ENCODE measurements at regions not wholly inside any gene's neighbourhood (a gene's known extent, or its start where the extent isn't known, plus 50 kb on each side); places are given as distances from the start of the nearest gene placed in this dataset.

DNA sequence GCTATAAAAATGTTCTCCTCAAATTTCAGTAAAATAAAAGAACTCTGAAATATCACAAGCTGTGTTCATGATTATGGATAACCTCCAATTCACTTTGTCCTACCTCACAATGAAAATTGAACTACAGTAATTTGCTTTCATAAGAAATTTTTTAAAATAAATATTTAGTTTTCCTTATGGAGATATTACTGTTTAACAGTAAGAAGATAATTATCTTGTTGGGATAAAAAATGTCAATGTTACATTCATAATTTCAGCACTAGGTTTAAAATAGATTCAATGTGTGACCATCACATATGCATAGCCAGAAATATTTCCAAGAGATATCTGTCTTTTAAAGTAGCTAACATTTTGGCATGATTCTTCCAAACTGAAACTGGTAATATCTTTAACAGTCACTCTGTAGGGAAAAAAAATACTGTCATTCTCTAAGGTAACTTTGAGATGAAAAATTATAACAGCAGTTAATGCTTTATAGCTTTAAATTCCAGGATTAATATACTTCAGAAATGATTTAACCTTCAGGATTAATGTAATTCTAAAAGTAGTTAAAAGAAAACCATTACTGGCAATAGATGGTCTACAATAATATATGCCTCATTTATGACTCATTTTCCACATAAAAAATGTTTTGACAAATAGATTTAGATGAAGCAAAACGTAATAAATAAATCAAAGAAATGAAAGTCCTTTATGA lies 91.3 kb downstream of the SPRY2 start:
- DNase-seq (no peak), ATAC-seq (replicated peaks) (no peak)
- H3K27me3 Mint-ChIP-seq, result no peaks in the 10 kb centered on the region
- H3K9me3 Mint-ChIP-seq, result peaks cover 0 to 1% of the 10 kb centered on the region in 2 donors
- H3K27ac Mint-ChIP-seq, result no peak overlapping the region
- no peak overlapping the region for H3K4me3 Mint-ChIP-seq
- no peaks in the 10 kb centered on the region for H3K4me1 Mint-ChIP-seq (ENCODE audit: low read depth in 2 of 2)
- peaks cover 4% of the 10 kb centered on the region for H3K36me3 Mint-ChIP-seq (ENCODE audit: insufficient read depth)

DNA sequence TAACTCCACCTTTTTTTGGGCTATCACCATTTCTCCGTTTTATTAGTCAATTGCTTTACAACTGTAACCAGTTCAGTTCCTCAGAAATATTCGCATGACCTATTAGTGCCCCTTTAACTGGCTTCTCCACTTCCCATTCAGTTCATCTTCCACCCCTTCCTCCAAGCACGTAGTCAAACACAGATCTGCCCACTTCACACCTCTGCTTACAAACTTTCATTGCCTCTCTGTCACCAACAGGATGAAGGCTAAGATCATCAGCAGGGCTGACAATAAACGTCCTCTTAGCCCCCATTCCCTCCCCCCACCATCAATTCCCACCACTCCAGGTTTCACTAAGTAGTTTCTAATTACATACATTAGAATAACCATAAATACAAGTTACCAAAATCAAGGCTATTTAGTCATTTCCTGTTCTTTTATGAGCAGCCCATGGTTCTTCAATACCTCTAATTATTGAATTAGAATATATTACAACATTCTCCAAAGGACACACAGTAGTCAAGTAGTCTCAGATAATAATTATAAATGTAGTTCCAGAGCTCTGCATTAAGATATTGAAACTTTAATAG lies 95.7 kb downstream of the SPRY2 start:
- H3K27me3 Mint-ChIP-seq, result no peaks in the 10 kb centered on the region
- H3K27ac Mint-ChIP-seq, result no peak overlapping the region
- no peaks in the 10 kb centered on the region for H3K36me3 Mint-ChIP-seq (ENCODE audit: insufficient read depth)
- no peak overlapping the region for H3K4me3 Mint-ChIP-seq
- no peaks in the 10 kb centered on the region for H3K4me1 Mint-ChIP-seq (ENCODE audit: low read depth in 2 of 2)
- H3K9me3 Mint-ChIP-seq, result peaks cover 0 to 1% of the 10 kb centered on the region in 2 donors
- no peak for ATAC-seq (replicated peaks)
- DNase-seq, result no peak

DNA sequence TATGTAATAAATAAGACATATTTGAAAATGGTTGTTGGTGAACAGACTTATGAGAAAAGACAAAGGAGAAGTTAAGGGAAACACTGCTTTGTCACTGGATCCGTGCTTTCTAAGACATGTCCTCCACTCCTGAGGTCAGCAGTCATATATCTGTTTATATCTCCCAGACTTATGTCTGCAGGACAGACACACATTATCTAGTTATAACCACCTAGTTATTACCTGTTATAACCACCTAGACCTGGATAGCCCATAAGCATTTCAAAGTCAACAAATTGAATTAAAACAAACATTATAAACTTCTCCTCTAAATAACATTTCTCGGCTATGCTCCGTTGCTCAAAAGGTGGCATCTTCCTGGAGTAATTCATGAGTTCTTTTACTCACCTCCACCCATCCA lies 96.4 kb downstream of the SPRY2 start:
- peaks cover 0 to 1% of the 10 kb centered on the region in 2 donors for H3K9me3 Mint-ChIP-seq

DNA sequence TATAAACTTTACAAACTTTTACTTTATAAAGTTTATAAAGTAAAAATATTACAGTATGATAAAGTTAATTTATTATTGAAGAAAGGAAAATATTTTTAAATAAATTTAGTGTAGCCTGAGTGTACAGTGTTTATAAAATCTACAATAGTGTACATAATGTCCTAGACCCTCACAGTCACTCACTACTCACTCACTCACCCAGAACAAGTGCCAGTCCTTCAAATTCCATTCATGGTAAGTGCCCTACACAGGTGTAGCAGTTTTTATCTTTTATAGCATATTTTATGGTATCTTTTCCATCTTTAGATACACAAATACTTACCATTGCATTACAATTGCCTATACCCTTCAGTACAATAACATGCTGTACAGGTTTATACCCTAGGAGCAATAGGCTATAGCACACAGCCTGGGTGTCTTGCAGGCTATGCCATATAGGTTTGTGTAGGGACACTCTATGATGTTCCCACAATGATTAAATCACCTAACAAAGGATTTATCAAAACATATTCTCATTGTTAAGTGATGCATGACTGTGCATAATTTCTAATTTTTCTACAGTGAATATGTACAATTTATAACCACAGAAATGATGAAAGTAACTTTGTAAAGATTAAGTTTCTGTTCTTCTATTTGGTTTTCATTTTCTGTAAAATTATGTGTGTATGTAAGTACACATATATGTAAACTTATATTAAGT lies 98.0 kb downstream of the SPRY2 start:
- DNase-seq (no peak), ATAC-seq (replicated peaks) (no peak)
- no peaks in the 10 kb centered on the region for H3K4me1 Mint-ChIP-seq (ENCODE audit: low read depth in 2 of 2)

More for the DNA sequence above, 96.4 kb downstream of the SPRY2 start:
- Mint-ChIP-seq H3K27me3 (no peaks in the 10 kb centered on the region), H3K4me1 (ENCODE audit: low read depth in 2 of 2) (no peaks in the 10 kb centered on the region), H3K36me3 (ENCODE audit: insufficient read depth) (no peaks in the 10 kb centered on the region), H3K27ac (no peak overlapping the region), H3K4me3 (no peak overlapping the region)
- no peak for ATAC-seq (replicated peaks)
- DNase-seq, result no peak

DNA sequence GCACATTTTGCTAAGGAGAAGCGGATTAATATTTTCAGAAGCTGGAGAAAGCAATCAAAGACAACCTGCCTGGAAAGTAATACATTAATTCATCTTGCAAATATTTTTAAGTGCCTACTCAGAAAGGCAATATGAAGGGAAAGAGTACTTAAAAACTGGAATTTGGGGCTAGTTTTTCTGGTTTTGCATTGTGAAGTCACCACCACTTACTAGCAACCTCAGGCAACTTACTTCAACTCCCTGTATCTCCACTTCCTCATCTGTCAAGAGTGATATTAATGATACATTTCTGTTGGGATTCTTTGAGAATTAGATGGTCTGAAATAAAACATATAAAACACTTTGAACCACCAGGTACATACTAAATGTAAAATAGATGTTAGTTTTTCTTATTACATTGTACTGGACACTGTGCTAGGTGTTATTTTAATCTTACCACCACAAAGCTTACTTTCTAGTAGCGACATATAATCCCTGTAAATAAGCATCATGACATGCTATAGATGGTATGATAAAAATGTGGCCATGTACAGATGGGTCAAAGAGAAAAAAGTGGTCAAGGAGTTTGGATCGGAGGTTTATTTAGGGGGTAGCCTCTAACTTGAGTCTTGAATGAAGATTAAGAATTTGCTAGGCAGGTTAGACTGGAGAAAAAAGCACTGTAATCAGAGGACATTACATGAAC lies 101.2 kb downstream of the SPRY2 start:
- ATAC-seq (replicated peaks) (no peak), DNase-seq (no peak)
- Mint-ChIP-seq H3K4me3 (no peak overlapping the region), H3K27me3 (no peaks in the 10 kb centered on the region), H3K36me3 (ENCODE audit: insufficient read depth) (no peaks in the 10 kb centered on the region), H3K4me1 (ENCODE audit: low read depth in 2 of 2) (no peaks in the 10 kb centered on the region), H3K27ac (no peak overlapping the region), H3K9me3 (no peaks in the 10 kb centered on the region)

More for the DNA sequence above, 98.0 kb downstream of the SPRY2 start:
- no peak overlapping the region for H3K4me3 Mint-ChIP-seq
- no peaks in the 10 kb centered on the region for H3K36me3 Mint-ChIP-seq (ENCODE audit: insufficient read depth)
- no peaks in the 10 kb centered on the region for H3K27me3 Mint-ChIP-seq
- H3K9me3 Mint-ChIP-seq, result no peaks in the 10 kb centered on the region
- no peak overlapping the region for H3K27ac Mint-ChIP-seq

DNA sequence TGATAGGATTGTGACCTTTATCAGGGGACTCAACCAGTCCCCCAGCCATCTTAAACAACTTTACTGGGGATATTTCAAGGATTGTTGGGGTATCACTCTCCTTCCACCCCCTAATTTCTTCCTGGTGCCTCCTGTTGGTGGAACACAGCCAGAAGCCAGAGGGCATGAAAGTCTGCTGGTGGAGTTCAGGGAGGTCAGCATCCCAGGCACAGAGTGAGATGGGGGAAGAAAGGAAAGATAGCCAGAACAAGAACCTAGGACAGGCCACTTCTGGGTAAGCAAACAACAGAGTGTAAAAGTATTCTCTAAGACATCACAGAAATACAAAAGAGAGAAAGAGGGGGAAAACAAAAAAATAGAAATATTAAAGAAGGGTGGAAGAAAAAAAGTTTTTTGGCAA lies 101.8 kb downstream of the SPRY2 start:
- ATAC-seq (replicated peaks) (no peak), DNase-seq (no peak)
- Mint-ChIP-seq H3K36me3 (ENCODE audit: insufficient read depth) (no peaks in the 10 kb centered on the region), H3K4me1 (ENCODE audit: low read depth in 2 of 2) (no peaks in the 10 kb centered on the region), H3K9me3 (no peaks in the 10 kb centered on the region), H3K27me3 (no peaks in the 10 kb centered on the region), H3K4me3 (no peak overlapping the region), H3K27ac (no peak overlapping the region)

DNA sequence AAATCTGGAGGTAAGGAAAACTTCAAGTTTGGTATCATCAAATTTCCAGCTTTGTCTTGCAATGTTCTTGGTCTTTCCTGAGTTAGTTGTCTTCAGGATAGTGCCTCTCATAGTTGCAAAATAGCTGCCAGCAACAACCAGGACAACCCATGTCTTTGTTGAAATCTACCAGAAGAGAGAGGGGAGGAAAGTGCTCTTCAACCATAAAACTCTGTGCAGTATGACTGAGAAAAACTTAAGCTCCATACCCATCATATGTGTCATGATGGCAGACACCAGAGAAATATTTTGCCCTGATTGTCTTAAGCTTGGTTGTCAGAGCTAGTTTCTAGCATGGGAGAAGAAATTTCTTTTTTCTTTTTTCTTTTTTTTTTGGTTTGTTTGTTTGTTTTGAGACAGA lies 103.3 kb downstream of the SPRY2 start:
- no peak for DNase-seq
- H3K9me3 Mint-ChIP-seq, result no peaks in the 10 kb centered on the region

DNA sequence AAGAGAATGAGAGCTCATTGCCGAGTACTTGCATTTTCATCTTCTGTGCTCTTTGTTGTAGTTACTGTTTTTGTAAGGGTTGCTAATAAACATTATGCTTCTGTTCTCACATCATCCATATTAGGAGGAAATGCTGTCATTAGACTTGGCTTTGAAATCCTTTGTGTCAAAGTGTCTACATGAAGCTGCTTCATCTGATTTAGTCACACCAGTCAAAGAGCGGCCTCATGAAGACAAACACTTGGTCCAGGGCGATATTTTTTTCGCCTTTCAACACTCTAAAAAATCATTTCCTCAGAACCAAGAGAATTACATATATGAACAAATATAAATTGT lies 105.0 kb downstream of the SPRY2 start:
- no peak for ATAC-seq (replicated peaks)
- H3K36me3 Mint-ChIP-seq (ENCODE audit: insufficient read depth), result no peaks in the 10 kb centered on the region
- H3K27me3 Mint-ChIP-seq, result no peaks in the 10 kb centered on the region
- no peak for DNase-seq
- H3K4me1 Mint-ChIP-seq (ENCODE audit: low read depth in 2 of 2), result no peaks in the 10 kb centered on the region
- H3K27ac Mint-ChIP-seq, result no peak overlapping the region
- H3K4me3 Mint-ChIP-seq, result no peak overlapping the region
- H3K9me3 Mint-ChIP-seq, result no peaks in the 10 kb centered on the region

More for the DNA sequence above, 103.3 kb downstream of the SPRY2 start:
- Mint-ChIP-seq H3K36me3 (ENCODE audit: insufficient read depth) (no peaks in the 10 kb centered on the region), H3K27me3 (no peaks in the 10 kb centered on the region), H3K4me3 (no peak overlapping the region), H3K4me1 (ENCODE audit: low read depth in 2 of 2) (no peaks in the 10 kb centered on the region), H3K27ac (no peak overlapping the region)
- ATAC-seq (replicated peaks), result no peak

DNA sequence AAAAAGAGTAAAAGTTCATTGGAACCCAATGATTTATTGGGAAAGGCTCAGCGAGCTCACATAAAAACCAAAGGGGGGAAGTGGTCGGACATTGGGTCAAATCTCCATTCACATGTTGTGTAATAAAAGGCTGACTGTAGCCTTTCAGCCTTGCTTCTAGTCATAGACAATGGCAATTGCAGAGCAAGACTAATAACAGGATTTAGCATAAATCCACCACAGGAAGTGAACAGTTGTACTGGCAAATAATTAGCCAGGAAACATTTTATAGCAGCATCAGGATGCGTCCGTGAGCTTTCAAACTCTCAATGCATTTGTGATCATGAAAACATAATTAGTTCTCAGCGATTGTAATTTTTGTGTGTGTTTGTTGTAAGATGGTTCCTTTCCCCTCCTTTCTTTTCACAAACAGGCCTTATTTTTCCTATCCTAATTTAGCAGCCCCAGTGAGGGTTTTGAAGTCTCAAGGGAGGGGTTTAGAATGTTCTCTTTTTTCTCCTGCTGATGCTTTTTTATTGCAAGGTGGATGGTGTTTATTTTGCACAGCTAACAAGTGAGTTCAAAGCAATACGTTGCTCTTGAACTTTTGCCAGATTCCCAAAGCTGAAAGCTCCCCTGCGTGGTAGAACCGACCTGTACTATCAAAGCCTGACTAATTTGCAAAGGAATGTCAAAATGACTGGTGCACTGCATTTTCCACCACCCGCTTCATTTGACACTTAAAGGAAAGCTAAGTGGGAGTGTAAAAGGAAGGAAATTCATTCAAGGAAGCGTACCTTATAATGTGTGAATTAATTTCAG lies 105.6 kb downstream of the SPRY2 start:
- no peaks in the 10 kb centered on the region for H3K9me3 Mint-ChIP-seq
- DNase-seq (no peak), ATAC-seq (replicated peaks) (no peak)
- H3K4me1 Mint-ChIP-seq (ENCODE audit: low read depth in 2 of 2), result no peaks in the 10 kb centered on the region
- no peak overlapping the region for H3K27ac Mint-ChIP-seq
- no peaks in the 10 kb centered on the region for H3K27me3 Mint-ChIP-seq
- H3K4me3 Mint-ChIP-seq, result no peak overlapping the region
- H3K36me3 Mint-ChIP-seq (ENCODE audit: insufficient read depth), result no peaks in the 10 kb centered on the region

DNA sequence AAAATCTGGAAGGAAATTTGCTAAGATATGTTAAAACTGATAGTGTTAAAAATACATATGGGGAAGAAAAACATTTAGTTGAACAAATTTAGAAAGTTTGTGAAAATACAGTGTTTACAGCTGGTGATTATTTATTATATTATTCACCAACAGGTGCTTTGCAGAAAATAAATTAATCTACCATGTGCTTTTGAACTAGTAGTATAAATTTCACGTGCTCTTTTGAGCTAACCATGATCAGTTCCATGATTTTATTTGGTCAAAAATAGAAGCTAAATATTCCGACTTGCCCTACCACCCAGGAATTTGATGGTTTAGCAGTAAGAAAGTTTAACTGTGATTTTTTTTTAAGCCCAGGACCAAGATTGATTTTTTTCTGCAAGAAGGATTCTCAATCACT lies 113.3 kb downstream of the SPRY2 start:
- Mint-ChIP-seq H3K4me3 (no peak overlapping the region), H3K9me3 (no peaks in the 10 kb centered on the region)

DNA sequence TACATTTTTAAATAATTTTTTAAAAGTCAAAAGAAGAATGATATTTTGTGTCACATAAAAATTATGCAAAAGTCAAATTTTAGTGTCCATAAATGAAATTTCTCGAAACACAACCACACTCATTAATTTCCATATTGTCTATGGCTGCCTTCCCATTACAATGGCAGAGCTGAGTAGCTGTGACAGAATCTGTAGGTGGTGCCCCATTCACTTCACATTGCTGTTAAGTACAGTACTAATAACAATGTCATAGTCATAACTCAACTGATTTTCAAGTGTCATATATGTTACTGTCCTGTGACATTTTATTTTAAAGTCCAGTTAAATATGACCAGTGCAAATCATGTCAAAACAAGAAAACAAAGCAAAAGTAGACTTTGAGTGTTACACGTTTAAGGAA lies 114.3 kb downstream of the SPRY2 start:
- no peak overlapping the region for H3K27ac Mint-ChIP-seq
- DNase-seq (no peak), ATAC-seq (replicated peaks) (no peak)
- no peaks in the 10 kb centered on the region for H3K36me3 Mint-ChIP-seq (ENCODE audit: insufficient read depth)
- no peaks in the 10 kb centered on the region for H3K9me3 Mint-ChIP-seq
- H3K4me3 Mint-ChIP-seq, result no peak overlapping the region
- no peaks in the 10 kb centered on the region for H3K27me3 Mint-ChIP-seq
- no peaks in the 10 kb centered on the region for H3K4me1 Mint-ChIP-seq (ENCODE audit: low read depth in 2 of 2)

More for the DNA sequence above, 113.3 kb downstream of the SPRY2 start:
- Mint-ChIP-seq H3K27ac (no peak overlapping the region), H3K36me3 (ENCODE audit: insufficient read depth) (no peaks in the 10 kb centered on the region), H3K27me3 (no peaks in the 10 kb centered on the region), H3K4me1 (ENCODE audit: low read depth in 2 of 2) (no peaks in the 10 kb centered on the region)
- DNase-seq (no peak), ATAC-seq (replicated peaks) (no peak)

DNA sequence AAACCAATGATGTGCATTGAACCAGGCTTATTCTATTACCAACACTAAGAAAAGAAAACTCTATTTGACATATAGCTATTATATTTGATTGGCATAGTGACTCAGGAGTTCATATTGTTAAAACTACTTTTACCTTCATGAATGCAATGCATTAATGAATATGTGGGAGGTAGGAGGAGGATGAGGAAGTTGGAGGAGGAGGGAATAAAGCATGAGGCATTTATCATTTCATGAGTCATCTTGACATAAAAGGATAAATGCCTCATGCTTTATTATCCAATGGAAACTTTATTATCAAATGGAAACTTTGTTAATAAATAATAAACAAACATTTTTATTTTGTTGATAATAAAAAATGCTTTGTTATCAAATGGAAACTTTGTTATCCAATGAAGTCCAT lies 116.5 kb downstream of the SPRY2 start:
- ATAC-seq (replicated peaks) (no peak), DNase-seq (no peak)
- no peaks in the 10 kb centered on the region for H3K4me1 Mint-ChIP-seq (ENCODE audit: low read depth in 2 of 2)

More for the DNA sequence above, 116.5 kb downstream of the SPRY2 start:
- Mint-ChIP-seq H3K27ac (no peak overlapping the region), H3K27me3 (no peaks in the 10 kb centered on the region), H3K9me3 (no peaks in the 10 kb centered on the region), H3K36me3 (ENCODE audit: insufficient read depth) (no peaks in the 10 kb centered on the region), H3K4me3 (no peak overlapping the region)
